ENCODE measurements at regions not wholly inside any gene's neighbourhood (a gene's known extent, or its start where the extent isn't known, plus 50 kb on each side); places are given as distances from the start of the nearest gene placed in this dataset.

- DNase-seq, result peak in 1 of 2 experiments; percentile 5
- TF ChIP-seq CTCF (IDR thresholded peaks at IDR 0.05; ENCODE audit: insufficient read depth in 1 of 2, low read depth in 1 of 2, low read length in 1 of 2, severe bottlenecking in 1 of 2, unreplicated experiment in 1 of 2), result peak; percentile 27 to 40
- POLR2A ChIA-PET, result no interaction called here
- no TSS peak for BruUV-seq (replicated peaks)
- Mint-ChIP-seq H3K27ac (ENCODE audit: unreplicated experiment) (no peak overlapping the region), H3K9me3 (ENCODE audit: unreplicated experiment) (no peaks in the 10 kb centered on the region), H3K36me3 (ENCODE audit: insufficient read depth, unreplicated experiment) (no peaks in the 10 kb centered on the region), H3K27me3 (ENCODE audit: insufficient read depth, unreplicated experiment) (no peaks in the 10 kb centered on the region), H3K4me3 (ENCODE audit: unreplicated experiment) (no peak overlapping the region), H3K4me1 (ENCODE audit: low read depth, unreplicated experiment) (no peaks in the 10 kb centered on the region)
- intact Hi-C loops (cut with micrococcal nuclease; ENCODE audit: unreplicated experiment), result no loop called here
- Histone ChIP-seq H3K4me3 (ENCODE audit: low read depth, low read length) (no peak overlapping the region), H3K27me3 (replicated peaks; ENCODE audit: control insufficient read depth, insufficient read depth, low read length) (no peaks in the 10 kb centered on the region), H3K9me3 (no peaks in the 10 kb centered on the region), H3K4me1 (no peaks in the 10 kb centered on the region), H3K36me3 (ENCODE audit: control insufficient read depth, insufficient read depth, low read length) (no peaks in the 10 kb centered on the region)
- CTCF ChIA-PET, result no interaction called here
Observed at GRCh38 chr3:103308921-103309320, 874.1 kb downstream of the ZPLD1 start.

GRCh38 chr3:103319912-103320311 is 885.1 kb downstream of the ZPLD1 start:
- POLR2A ChIA-PET, result no interaction called here
- Histone ChIP-seq H3K27me3 (replicated peaks; ENCODE audit: control insufficient read depth, insufficient read depth, low read length) (no peaks in the 10 kb centered on the region), H3K36me3 (ENCODE audit: control insufficient read depth, insufficient read depth, low read length) (no peaks in the 10 kb centered on the region), H3K9me3 (no peaks in the 10 kb centered on the region), H3K4me1 (0 out of 2 replicates have a peak, but pooled peaks cover 4% of the 10 kb centered on the region), H3K4me3 (ENCODE audit: low read depth, low read length) (no peak overlapping the region)
- Mint-ChIP-seq H3K36me3 (ENCODE audit: insufficient read depth, unreplicated experiment) (no peaks in the 10 kb centered on the region), H3K4me1 (ENCODE audit: low read depth, unreplicated experiment) (no peaks in the 10 kb centered on the region), H3K27me3 (ENCODE audit: insufficient read depth, unreplicated experiment) (no peaks in the 10 kb centered on the region), H3K9me3 (ENCODE audit: unreplicated experiment) (no peaks in the 10 kb centered on the region), H3K4me3 (ENCODE audit: unreplicated experiment) (no peak overlapping the region), H3K27ac (ENCODE audit: unreplicated experiment) (no peak overlapping the region)
- BruUV-seq (replicated peaks), result no TSS peak
- DNase-seq, result no peak
- no peak for TF ChIP-seq CTCF (IDR thresholded peaks at IDR 0.05; ENCODE audit: insufficient read depth in 1 of 2, low read depth in 1 of 2, low read length in 1 of 2, severe bottlenecking in 1 of 2, unreplicated experiment in 1 of 2)
- CTCF ChIA-PET, result no interaction called here
- intact Hi-C loops (cut with micrococcal nuclease; ENCODE audit: unreplicated experiment), result no loop called here

GRCh38 chr3:103337179-103337845 is 902.5 kb downstream of the ZPLD1 start:
- Mint-ChIP-seq H3K4me1 (ENCODE audit: low read depth, unreplicated experiment) (no peaks in the 10 kb centered on the region), H3K36me3 (ENCODE audit: insufficient read depth, unreplicated experiment) (no peaks in the 10 kb centered on the region), H3K9me3 (ENCODE audit: unreplicated experiment) (no peaks in the 10 kb centered on the region), H3K27ac (ENCODE audit: unreplicated experiment) (no peak overlapping the region), H3K4me3 (ENCODE audit: unreplicated experiment) (no peak overlapping the region), H3K27me3 (ENCODE audit: insufficient read depth, unreplicated experiment) (no peaks in the 10 kb centered on the region)
- BruUV-seq (replicated peaks), result no TSS peak
- POLR2A ChIA-PET, result no interaction called here
- CTCF ChIA-PET, result no interaction called here
- TF ChIP-seq CTCF (IDR thresholded peaks at IDR 0.05; ENCODE audit: insufficient read depth in 1 of 2, low read depth in 1 of 2, low read length in 1 of 2, severe bottlenecking in 1 of 2, unreplicated experiment in 1 of 2), result no peak
- no peak overlapping the region for H3K4me3 ChIP-seq (ENCODE audit: low read depth, low read length)
- no peaks in the 10 kb centered on the region for H3K9me3 ChIP-seq
- intact Hi-C loops (cut with micrococcal nuclease; ENCODE audit: unreplicated experiment), result no loop called here
- DNase-seq, result no peak
- H3K4me1 ChIP-seq, result no peaks in the 10 kb centered on the region
- H3K36me3 ChIP-seq (ENCODE audit: control insufficient read depth, insufficient read depth, low read length), result no peaks in the 10 kb centered on the region
- no peaks in the 10 kb centered on the region for H3K27me3 ChIP-seq (replicated peaks; ENCODE audit: control insufficient read depth, insufficient read depth, low read length)

Data from Caco-2 (cell line).